Stimulated activated memory B cell treated with anti-CD40 and anti-IgM and Interleukin-4, amounts not matched to agents 10 μg/mL and 1 μg/mL and 100 μg/mL, for 72 hours (primary cell): ENCODE measurements at regions not wholly inside any gene's neighbourhood (a gene's known extent, or its start where the extent isn't known, plus 50 kb on each side); places are given as distances from the start of the nearest gene placed in this dataset.

ENCODE experiments used
- ATAC-seq: fragments of 150-1000 bp; cut with Tn5 transposase; 2 replicates; pipeline ENCODE4 v1.10.0; 2021
- H3K27ac Mint-ChIP-seq: one replicate; pipeline ENCODE4 v1.8.0; 2022; ENCODE audit warnings: mild to moderate bottlenecking, mixed read lengths
- H3K27me3 Mint-ChIP-seq: one replicate; pipeline ENCODE4 v1.8.0; 2022; ENCODE audit warnings: mixed read lengths
- H3K36me3 Mint-ChIP-seq: one replicate; pipeline ENCODE4 v1.8.0; 2022; ENCODE audit warnings: mixed read lengths
- H3K4me1 Mint-ChIP-seq: one replicate; pipeline ENCODE4 v1.8.0; 2022; ENCODE audit warnings: mixed read lengths
- H3K4me3 Mint-ChIP-seq: one replicate; pipeline ENCODE4 v1.8.0; 2022; ENCODE audit warnings: mild to moderate bottlenecking, moderate library complexity, mixed read lengths
- H3K9me3 Mint-ChIP-seq: one replicate; pipeline ENCODE4 v1.8.0; 2022; ENCODE audit warnings: mixed read lengths

GRCh38 chr18:54710074-54710899 lies 118.0 kb upstream of the RAB27B start:
- H3K36me3 Mint-ChIP-seq = no peaks in the 10 kb centered on the region
- H3K4me1 Mint-ChIP-seq = no peaks in the 10 kb centered on the region
- peaks cover 5% of the 10 kb centered on the region for H3K9me3 Mint-ChIP-seq
- no peak overlapping the region for H3K4me3 Mint-ChIP-seq
- H3K27me3 Mint-ChIP-seq = peaks cover 8% of the 10 kb centered on the region
- ATAC-seq = no peak
- H3K27ac Mint-ChIP-seq = no peak overlapping the region

DNA sequence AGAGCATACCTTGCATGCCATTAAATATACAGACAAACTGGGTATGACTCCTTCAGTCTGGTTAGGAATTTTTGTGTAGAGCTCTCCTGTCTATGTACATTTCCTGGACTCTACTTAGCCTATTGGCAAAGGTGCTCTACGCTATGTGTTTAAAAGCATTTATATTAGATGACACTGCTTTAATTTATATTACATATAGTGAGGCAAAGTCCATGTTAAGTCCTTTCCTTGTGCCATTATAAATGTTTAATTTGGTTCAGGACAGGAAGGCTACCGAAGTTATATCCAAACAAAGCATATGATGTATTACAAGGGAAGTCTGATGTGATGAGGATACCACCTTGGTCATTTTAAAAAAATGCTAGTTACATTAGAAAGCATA lies 117.4 kb upstream of the RAB27B start:
- Mint-ChIP-seq H3K9me3 (peaks cover 5% of the 10 kb centered on the region), H3K4me1 (no peaks in the 10 kb centered on the region), H3K4me3 (no peak overlapping the region), H3K27me3 (peaks cover 14% of the 10 kb centered on the region), H3K36me3 (no peaks in the 10 kb centered on the region), H3K27ac (no peak overlapping the region)
- no peak for ATAC-seq

GRCh38 chr18:54712306-54712705 lies 116.0 kb upstream of the RAB27B start:
- no peaks in the 10 kb centered on the region for H3K36me3 Mint-ChIP-seq
- no peaks in the 10 kb centered on the region for H3K9me3 Mint-ChIP-seq
- H3K4me1 Mint-ChIP-seq = peaks cover 2% of the 10 kb centered on the region
- no peak for ATAC-seq
- no peak overlapping the region for H3K4me3 Mint-ChIP-seq
- peaks cover 19% of the 10 kb centered on the region for H3K27me3 Mint-ChIP-seq
- H3K27ac Mint-ChIP-seq = no peak overlapping the region

GRCh38 chr18:54712758-54713157 lies 115.5 kb upstream of the RAB27B start:
- Mint-ChIP-seq H3K27me3 (peaks cover 19% of the 10 kb centered on the region), H3K27ac (no peak overlapping the region), H3K4me1 (peaks cover 7% of the 10 kb centered on the region), H3K4me3 (no peak overlapping the region), H3K9me3 (no peaks in the 10 kb centered on the region), H3K36me3 (no peaks in the 10 kb centered on the region)
- no peak for ATAC-seq

- ATAC-seq = no peak
- H3K4me1 Mint-ChIP-seq = peaks cover 13% of the 10 kb centered on the region
- H3K36me3 Mint-ChIP-seq = no peaks in the 10 kb centered on the region
- no peak overlapping the region for H3K4me3 Mint-ChIP-seq
- no peaks in the 10 kb centered on the region for H3K9me3 Mint-ChIP-seq
- no peak overlapping the region for H3K27ac Mint-ChIP-seq
- H3K27me3 Mint-ChIP-seq = peaks cover 19% of the 10 kb centered on the region
Observed at GRCh38 chr18:54713386-54713785, 114.9 kb upstream of the RAB27B start.

GRCh38 chr18:54714851-54715250 lies 113.4 kb upstream of the RAB27B start:
- Mint-ChIP-seq H3K9me3 (no peaks in the 10 kb centered on the region), H3K36me3 (no peaks in the 10 kb centered on the region), H3K27me3 (peaks cover 19% of the 10 kb centered on the region), H3K4me3 (no peak overlapping the region), H3K4me1 (peaks cover 17% of the 10 kb centered on the region), H3K27ac (no peak overlapping the region)
- no peak for ATAC-seq

- Mint-ChIP-seq H3K27ac (no peak overlapping the region), H3K9me3 (no peaks in the 10 kb centered on the region), H3K27me3 (peaks cover 19% of the 10 kb centered on the region), H3K36me3 (no peaks in the 10 kb centered on the region), H3K4me3 (no peak overlapping the region), H3K4me1 (peaks cover 17% of the 10 kb centered on the region)
- no peak for ATAC-seq
Observed at GRCh38 chr18:54716586-54716985, 111.7 kb upstream of the RAB27B start.

- Mint-ChIP-seq H3K36me3 (no peaks in the 10 kb centered on the region), H3K27me3 (peaks cover 19% of the 10 kb centered on the region), H3K4me3 (peak overlapping the region; percentile 52), H3K4me1 (peaks cover 17% of the 10 kb centered on the region), H3K27ac (peak overlapping the region; percentile 51), H3K9me3 (no peaks in the 10 kb centered on the region)
- ATAC-seq = peak; percentile 88
Observed at GRCh38 chr18:54717673-54718407, 110.4 kb upstream of the RAB27B start.

- Mint-ChIP-seq H3K27me3 (peaks cover 19% of the 10 kb centered on the region), H3K4me1 (peaks cover 17% of the 10 kb centered on the region), H3K9me3 (no peaks in the 10 kb centered on the region), H3K4me3 (peak overlapping the region; percentile 52), H3K27ac (no peak overlapping the region), H3K36me3 (no peaks in the 10 kb centered on the region)
- no peak for ATAC-seq
Observed at GRCh38 chr18:54718408-54718773, 109.9 kb upstream of the RAB27B start.

- Mint-ChIP-seq H3K4me3 (no peak overlapping the region), H3K27ac (no peak overlapping the region)
- ATAC-seq = no peak
Observed at GRCh38 chr18:54720620-54721019, 107.7 kb upstream of the RAB27B start.

DNA sequence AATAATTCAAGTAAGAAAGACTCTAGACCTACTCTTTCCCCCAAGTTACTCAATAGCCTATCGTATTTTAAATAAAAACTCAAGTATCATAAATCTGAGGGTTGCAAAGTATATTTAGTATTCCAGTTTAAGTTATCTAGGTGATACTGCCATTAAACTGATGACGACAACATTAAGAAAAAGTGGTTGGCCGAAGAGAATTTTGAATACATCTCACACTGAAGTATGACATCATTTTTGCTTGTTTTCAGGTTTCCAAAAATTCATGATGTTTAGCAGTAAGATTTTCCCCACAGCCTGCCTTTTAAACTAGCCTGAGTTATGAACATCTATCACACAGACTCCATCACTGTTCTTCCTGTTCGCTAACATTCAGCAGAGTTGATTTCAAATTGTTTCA lies 102.1 kb upstream of the RAB27B start:
- Mint-ChIP-seq H3K9me3 (no peaks in the 10 kb centered on the region), H3K36me3 (no peaks in the 10 kb centered on the region), H3K27me3 (no peaks in the 10 kb centered on the region), H3K4me1 (no peaks in the 10 kb centered on the region), H3K27ac (no peak overlapping the region), H3K4me3 (no peak overlapping the region)
- no peak for ATAC-seq

More at GRCh38 chr18:54720620-54721019, 107.7 kb upstream of the RAB27B start:
- no peaks in the 10 kb centered on the region for H3K36me3 Mint-ChIP-seq
- H3K9me3 Mint-ChIP-seq = no peaks in the 10 kb centered on the region
- peaks cover 7% of the 10 kb centered on the region for H3K27me3 Mint-ChIP-seq
- peaks cover 17% of the 10 kb centered on the region for H3K4me1 Mint-ChIP-seq

DNA sequence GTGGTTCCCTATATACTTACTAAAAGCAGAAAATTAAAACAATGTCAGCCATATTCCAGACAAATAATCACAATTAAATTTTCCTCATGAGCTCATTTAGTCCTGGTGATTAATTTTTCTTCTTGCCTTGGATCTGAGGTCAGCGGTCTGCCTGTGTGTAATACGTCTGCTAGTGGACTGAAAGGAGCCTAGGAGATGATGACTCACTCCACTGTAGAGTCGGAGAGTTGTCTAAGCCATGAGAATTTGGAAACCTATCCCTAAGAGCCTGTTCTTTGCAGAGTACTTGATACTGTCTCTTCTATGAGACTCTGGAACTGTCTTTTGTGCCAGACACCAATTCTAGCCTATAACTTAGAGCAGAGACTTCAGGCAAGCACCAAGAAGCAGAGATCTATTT lies 94.2 kb upstream of the RAB27B start:
- H3K9me3 Mint-ChIP-seq = no peaks in the 10 kb centered on the region
- H3K27me3 Mint-ChIP-seq = no peaks in the 10 kb centered on the region
- no peak for ATAC-seq
- no peak overlapping the region for H3K4me3 Mint-ChIP-seq
- no peak overlapping the region for H3K27ac Mint-ChIP-seq
- H3K4me1 Mint-ChIP-seq = no peaks in the 10 kb centered on the region
- no peaks in the 10 kb centered on the region for H3K36me3 Mint-ChIP-seq

DNA sequence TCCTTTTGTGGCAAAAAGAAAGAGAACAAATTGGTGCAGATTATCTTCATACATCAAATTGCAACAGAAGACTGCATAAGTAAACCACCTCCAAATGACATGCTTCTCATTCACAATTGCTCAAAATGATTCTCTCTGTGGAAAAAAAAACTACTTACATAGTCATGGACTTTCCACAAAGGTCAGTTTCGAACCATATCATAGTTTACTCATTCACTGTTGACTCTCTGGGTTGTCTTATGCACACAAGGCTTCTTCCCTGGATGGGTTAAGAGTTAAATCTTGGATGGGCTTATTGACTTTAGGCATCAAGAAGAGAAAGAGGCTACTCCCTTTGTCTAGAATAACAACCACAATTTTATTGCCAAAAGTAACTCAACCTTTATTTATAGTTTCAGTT lies 91.3 kb upstream of the RAB27B start:
- H3K27me3 Mint-ChIP-seq = no peaks in the 10 kb centered on the region
- no peaks in the 10 kb centered on the region for H3K4me1 Mint-ChIP-seq
- H3K36me3 Mint-ChIP-seq = no peaks in the 10 kb centered on the region
- H3K27ac Mint-ChIP-seq = no peak overlapping the region
- H3K4me3 Mint-ChIP-seq = no peak overlapping the region
- ATAC-seq = no peak
- no peaks in the 10 kb centered on the region for H3K9me3 Mint-ChIP-seq

DNA sequence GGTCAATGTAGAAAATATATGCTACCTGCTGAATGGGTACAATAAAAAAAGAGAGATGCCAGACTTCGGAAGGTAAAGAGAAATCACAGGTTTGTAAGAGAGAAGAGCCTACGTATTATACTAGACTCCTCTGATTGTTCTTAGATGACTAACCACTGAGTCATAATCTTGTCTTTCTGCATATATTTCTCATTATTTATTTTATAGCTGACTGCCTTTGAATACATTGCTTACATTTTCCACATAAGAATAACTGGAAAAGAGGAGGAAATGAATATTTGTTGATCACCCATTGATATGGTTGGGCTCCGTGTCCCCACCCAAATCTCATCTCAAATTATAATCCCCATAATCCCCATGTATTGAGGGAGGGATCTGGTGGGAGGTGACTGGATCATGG lies 90.3 kb upstream of the RAB27B start:
- Mint-ChIP-seq H3K9me3 (no peaks in the 10 kb centered on the region), H3K4me3 (no peak overlapping the region), H3K36me3 (no peaks in the 10 kb centered on the region), H3K4me1 (no peaks in the 10 kb centered on the region), H3K27me3 (no peaks in the 10 kb centered on the region), H3K27ac (no peak overlapping the region)
- no peak for ATAC-seq

DNA sequence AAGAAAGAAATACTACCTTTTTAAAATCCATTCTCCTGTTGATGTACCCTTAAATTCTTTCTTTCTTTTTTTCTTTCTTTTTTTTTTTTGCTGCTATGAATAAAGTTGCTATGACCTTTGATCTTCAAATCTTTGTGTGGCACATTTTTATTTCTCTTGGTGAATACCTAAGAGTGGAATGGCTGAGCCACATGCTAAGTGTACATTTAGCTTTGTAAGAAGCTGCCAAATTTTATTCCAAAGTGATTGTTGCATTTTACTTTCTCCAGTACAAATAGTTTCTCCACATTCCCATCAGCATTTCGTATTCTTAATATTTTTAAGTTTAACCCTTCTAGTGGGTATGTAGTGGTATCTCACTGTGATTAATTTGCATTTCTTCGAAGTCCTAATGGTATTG lies 88.8 kb upstream of the RAB27B start:
- Mint-ChIP-seq H3K27ac (no peak overlapping the region), H3K27me3 (no peaks in the 10 kb centered on the region), H3K9me3 (no peaks in the 10 kb centered on the region), H3K36me3 (no peaks in the 10 kb centered on the region), H3K4me3 (no peak overlapping the region), H3K4me1 (no peaks in the 10 kb centered on the region)
- ATAC-seq = no peak
